ENCODE measurements at regions not wholly inside any gene's neighbourhood (a gene's known extent, or its start where the extent isn't known, plus 50 kb on each side); places are given as distances from the start of the nearest gene placed in this dataset.

- TF ChIP-seq POLR2AphosphoS2 (conservative IDR thresholded peaks at IDR 0.05; ENCODE audit: low read length) (no peak), NFE2L2 (conservative IDR thresholded peaks at IDR 0.05; ENCODE audit: low read length) (no peak)
These were observed 213.7 kb downstream of the B3GLCT start for GRCh38 chr13:31413516-31413915.

Measured in A549 (cell line).